ENCODE measurements at regions not wholly inside any gene's neighbourhood (a gene's known extent, or its start where the extent isn't known, plus 50 kb on each side); places are given as distances from the start of the nearest gene placed in this dataset.

GRCh38 chr2:219980638-219981037 is 353.2 kb downstream of the SLC4A3 start:
- TF ChIP-seq, protein P1, sequence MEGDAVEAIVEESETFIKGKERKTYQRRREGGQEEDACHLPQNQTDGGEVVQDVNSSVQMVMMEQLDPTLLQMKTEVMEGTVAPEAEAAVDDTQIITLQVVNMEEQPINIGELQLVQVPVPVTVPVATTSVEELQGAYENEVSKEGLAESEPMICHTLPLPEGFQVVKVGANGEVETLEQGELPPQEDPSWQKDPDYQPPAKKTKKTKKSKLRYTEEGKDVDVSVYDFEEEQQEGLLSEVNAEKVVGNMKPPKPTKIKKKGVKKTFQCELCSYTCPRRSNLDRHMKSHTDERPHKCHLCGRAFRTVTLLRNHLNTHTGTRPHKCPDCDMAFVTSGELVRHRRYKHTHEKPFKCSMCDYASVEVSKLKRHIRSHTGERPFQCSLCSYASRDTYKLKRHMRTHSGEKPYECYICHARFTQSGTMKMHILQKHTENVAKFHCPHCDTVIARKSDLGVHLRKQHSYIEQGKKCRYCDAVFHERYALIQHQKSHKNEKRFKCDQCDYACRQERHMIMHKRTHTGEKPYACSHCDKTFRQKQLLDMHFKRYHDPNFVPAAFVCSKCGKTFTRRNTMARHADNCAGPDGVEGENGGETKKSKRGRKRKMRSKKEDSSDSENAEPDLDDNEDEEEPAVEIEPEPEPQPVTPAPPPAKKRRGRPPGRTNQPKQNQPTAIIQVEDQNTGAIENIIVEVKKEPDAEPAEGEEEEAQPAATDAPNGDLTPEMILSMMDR (IDR thresholded peaks at IDR 0.05) = no peak
- TF ChIP-seq EP300 (IDR thresholded peaks at IDR 0.05; ENCODE audit: low read depth) = no peak

Measured in transverse colon (tissue), 3 donors.